Pancreas (tissue), 10 donors: ENCODE measurements at regions not wholly inside any gene's neighbourhood (a gene's known extent, or its start where the extent isn't known, plus 50 kb on each side); places are given as distances from the start of the nearest gene placed in this dataset.

ENCODE experiments used
- ATAC-seq, 4 donors: fragments of 200-7000 bp; cut with Tn5 transposase; one replicate each; pipeline versions ENCODE4 v1.8.0 to v1.9.1; 2020; ENCODE audit warnings: mild to moderate bottlenecking in 4 of 4, moderate library complexity in 4 of 4
- DNase-seq, 6 donors: peaks; one replicate each; pipeline ENCODE4 v3.0.0-alpha.2; 2020
- FAIRE-seq: peaks from 2 replicates; lab custom pipeline; 2012; peaks lifted over from hg19 to GRCh38; lab: Jason Lieb, UNC
- H3K27ac ChIP-seq, 4 donors: fragments of 200-600 bp; sonication (generic); 1 replicate in 3 of 4; 2 replicates in 1 of 4; pipeline versions ENCODE4 v1.5.0 to v1.8.0; 2020
- H3K27me3 ChIP-seq, 4 donors: fragments of 200-600 bp; one replicate each; pipeline ENCODE4 v1.8.0; 2021
- H3K36me3 ChIP-seq, 3 donors: fragments of 200-600 bp; sonication (generic) in 1 of 3; one replicate each; pipeline versions ENCODE4 v1.5.0 to v1.8.0; 2020 to 2021
- H3K4me1 ChIP-seq, 3 donors: fragments of 200-600 bp; one replicate each; pipeline ENCODE4 v1.8.0; 2021
- H3K4me3 ChIP-seq, 4 donors: fragments of 200-600 bp; sonication (generic) in 2 of 4; one replicate each; pipeline versions ENCODE4 v1.5.0 to v1.8.0; 2020 to 2021
- H3K9me3 ChIP-seq, 4 donors: fragments of 200-600 bp; one replicate each; pipeline ENCODE4 v1.8.0; 2021
- WGBS, 2 donors: extraction: QIAGEN DNeasy Blood & Tissue Kit; methylation state at CpG; one replicate each; pipeline ENCODE4 v1.1.7; 2013; 5-methylcytosine and 5-hydroxymethylcytosine counted together
- intact Hi-C, 3 donors: fragments of 100-400 bp; cut with DNase I; formaldehyde crosslinking; loops; one replicate each; pipeline versions ENCODE4 v1.11.1 to v1.14.2; 2022
- TF ChIP-seq, protein P1 (sequence below), 4 donors: fragments of 200-600 bp; sonication (generic) in 3 of 4; IDR thresholded peaks; one replicate each; pipeline versions ENCODE4 v1.5.0 to v1.8.0; 2021; ENCODE audit warnings: antibody characterized with exemption in 4 of 4
- donor health status: healthy with polysubstance abuse.
- donor health status: DM: no; HTN: no; CAD: no; lungs with moderate emphysema.
- donor health status: DM: no; HTN: no; CAD: no.
- donor health status: control.
- donor health status: control.
- donor health status: Bipolar disorder and iron deficiency.
- donor health status: DM: yes; HTN: yes; CAD: no.
- donor health status: DM: no; HTN: no; CAD: no.
- donor health status: DM: no; HTN: no; CAD: no.
- donor health status: DM: yes; HTN: yes; CAD: no.

DNA sequence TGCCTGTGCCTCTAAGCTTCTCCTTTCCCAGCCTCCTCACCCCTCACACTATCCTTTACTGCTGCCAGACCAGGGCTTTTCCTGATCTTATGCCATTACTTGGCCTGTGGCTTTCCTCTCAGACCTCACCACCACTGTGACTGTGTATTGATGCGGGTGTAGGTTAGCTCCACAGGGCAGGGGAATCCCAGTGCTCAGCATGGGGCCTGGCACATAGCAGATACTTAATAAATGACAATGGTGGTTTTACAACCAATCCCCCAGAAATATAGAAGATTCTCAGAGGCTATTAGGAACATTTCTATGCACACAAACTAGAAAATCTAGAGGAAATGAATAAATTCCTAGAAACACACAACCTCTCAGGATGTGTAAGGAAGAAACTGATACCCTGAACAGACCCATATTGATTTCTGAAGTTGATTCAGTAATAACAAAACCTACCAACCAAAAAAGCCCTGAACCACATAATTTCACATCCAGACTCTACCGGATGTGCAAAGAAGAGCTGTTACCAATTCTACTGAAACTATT lies 129.6 kb upstream of the QRFPR start:
- H3K4me3 ChIP-seq: no peak overlapping the region
- WGBS, 2 donors: 61 to 67% methylated on average over 2 of the region's 2 CpGs
- no peaks in the 10 kb centered on the region for H3K9me3 ChIP-seq
- H3K27me3 ChIP-seq: no peaks in the 10 kb centered on the region
- intact Hi-C loops: no loop called here
- TF ChIP-seq, protein P1, sequence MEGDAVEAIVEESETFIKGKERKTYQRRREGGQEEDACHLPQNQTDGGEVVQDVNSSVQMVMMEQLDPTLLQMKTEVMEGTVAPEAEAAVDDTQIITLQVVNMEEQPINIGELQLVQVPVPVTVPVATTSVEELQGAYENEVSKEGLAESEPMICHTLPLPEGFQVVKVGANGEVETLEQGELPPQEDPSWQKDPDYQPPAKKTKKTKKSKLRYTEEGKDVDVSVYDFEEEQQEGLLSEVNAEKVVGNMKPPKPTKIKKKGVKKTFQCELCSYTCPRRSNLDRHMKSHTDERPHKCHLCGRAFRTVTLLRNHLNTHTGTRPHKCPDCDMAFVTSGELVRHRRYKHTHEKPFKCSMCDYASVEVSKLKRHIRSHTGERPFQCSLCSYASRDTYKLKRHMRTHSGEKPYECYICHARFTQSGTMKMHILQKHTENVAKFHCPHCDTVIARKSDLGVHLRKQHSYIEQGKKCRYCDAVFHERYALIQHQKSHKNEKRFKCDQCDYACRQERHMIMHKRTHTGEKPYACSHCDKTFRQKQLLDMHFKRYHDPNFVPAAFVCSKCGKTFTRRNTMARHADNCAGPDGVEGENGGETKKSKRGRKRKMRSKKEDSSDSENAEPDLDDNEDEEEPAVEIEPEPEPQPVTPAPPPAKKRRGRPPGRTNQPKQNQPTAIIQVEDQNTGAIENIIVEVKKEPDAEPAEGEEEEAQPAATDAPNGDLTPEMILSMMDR (IDR thresholded peaks at IDR 0.05): no peak
- no peak for ATAC-seq
- no peak for DNase-seq
- no peak overlapping the region for H3K27ac ChIP-seq
- no peaks in the 10 kb centered on the region for H3K36me3 ChIP-seq
- no peak for FAIRE-seq
- no peaks in the 10 kb centered on the region for H3K4me1 ChIP-seq

- 74 to 83% methylated on average over 4 of the region's 4 CpGs for WGBS, 2 donors
Measured at GRCh38 chr4:121485190-121485804, 104.5 kb upstream of the QRFPR start.

DNA sequence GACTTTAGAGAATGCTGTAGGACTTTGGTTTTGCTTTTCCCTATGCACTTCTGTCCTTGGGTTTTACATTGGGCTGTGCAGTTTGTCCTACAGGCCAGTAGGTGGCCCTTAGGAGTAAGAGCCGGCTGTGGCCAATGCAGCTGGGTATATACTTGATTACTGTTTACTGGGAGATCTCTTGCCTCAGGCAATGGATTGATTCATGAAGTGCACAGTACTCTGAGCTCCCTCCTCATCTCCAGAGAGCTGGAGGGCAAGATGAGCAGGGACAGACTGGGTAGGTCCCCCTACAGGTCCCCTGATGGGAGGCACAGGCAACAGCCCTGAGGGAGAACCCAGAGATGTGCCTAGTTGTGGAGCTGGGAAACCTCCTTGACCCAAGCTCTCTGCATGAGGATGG lies 103.8 kb upstream of the QRFPR start:
- DNase-seq: peak in 1 of 6 donors; percentile 20
- H3K9me3 ChIP-seq: no peaks in the 10 kb centered on the region
- H3K36me3 ChIP-seq: no peaks in the 10 kb centered on the region
- no peak overlapping the region for H3K27ac ChIP-seq
- no peak overlapping the region for H3K4me3 ChIP-seq
- no peak for FAIRE-seq
- H3K4me1 ChIP-seq: no peaks in the 10 kb centered on the region
- 2 to 4% methylated on average over 1 of the region's 1 CpG for WGBS, 2 donors
- TF ChIP-seq, protein P1 (IDR thresholded peaks at IDR 0.05): peak; percentile 17 to 49 (median 36)
- intact Hi-C loops: no loop called here
- ATAC-seq: peak in 3 of 4 donors; percentile 74 to 91 (median 79)
- no peaks in the 10 kb centered on the region for H3K27me3 ChIP-seq

More at GRCh38 chr4:121485190-121485804, 104.5 kb upstream of the QRFPR start:
- TF ChIP-seq, protein P1 (IDR thresholded peaks at IDR 0.05): no peak
- ATAC-seq (no peak), FAIRE-seq (no peak), DNase-seq (peak in 1 of 6 donors; percentile 21)
- no peaks in the 10 kb centered on the region for H3K27me3 ChIP-seq
- H3K36me3 ChIP-seq: no peaks in the 10 kb centered on the region
- no peaks in the 10 kb centered on the region for H3K9me3 ChIP-seq
- H3K4me3 ChIP-seq: no peak overlapping the region
- no peaks in the 10 kb centered on the region for H3K4me1 ChIP-seq
- intact Hi-C loops: no loop called here
- H3K27ac ChIP-seq: no peak overlapping the region

DNA sequence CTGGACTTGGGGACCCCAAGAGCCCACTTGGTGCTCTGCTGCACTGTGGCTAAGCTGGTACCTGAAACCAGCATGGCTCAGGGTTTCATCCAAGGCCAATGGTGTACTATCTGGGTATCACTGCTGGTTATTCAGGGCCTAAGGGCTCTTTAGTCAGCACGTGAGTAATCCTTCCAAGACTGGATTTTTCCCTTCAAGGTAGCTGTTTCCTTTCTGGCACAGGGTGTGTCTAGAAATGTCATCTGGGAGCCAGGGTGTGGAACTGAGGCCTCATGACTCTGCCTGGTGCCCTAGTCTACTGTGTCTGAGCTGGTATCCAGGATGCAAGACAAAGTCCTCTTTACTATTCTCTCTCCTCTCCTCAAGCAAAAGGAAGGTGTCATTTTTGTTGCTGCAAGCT lies 99.0 kb upstream of the QRFPR start:
- no peak overlapping the region for H3K27ac ChIP-seq
- H3K9me3 ChIP-seq: no peaks in the 10 kb centered on the region
- intact Hi-C loops: no loop called here
- DNase-seq: no peak
- H3K4me3 ChIP-seq: no peak overlapping the region
- H3K36me3 ChIP-seq: no peaks in the 10 kb centered on the region
- no peaks in the 10 kb centered on the region for H3K27me3 ChIP-seq
- FAIRE-seq: no peak
- WGBS, 2 donors: 63 to 73% methylated on average over 1 of the region's 1 CpG
- TF ChIP-seq, protein P1 (IDR thresholded peaks at IDR 0.05): no peak
- no peak for ATAC-seq
- H3K4me1 ChIP-seq: no peaks in the 10 kb centered on the region

DNA sequence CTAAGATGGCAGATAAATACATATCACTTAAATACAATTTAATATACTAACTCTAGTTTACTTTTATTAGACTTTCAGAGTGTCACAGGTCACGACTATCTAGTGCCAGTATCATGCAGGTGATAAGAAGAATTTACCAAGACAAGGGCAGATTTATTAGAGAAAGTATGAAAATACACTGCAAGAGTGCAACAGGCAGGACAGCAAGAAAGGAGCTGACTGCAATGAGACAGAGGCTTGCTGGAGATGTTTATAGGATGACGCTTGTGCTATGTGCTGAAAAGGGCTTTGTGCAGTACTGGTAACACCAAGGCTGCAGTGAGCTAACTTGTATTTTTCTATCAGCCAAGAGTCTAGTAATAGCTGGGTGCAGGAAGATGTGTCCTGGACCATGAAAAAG lies 96.7 kb upstream of the QRFPR start:
- Histone ChIP-seq H3K9me3 (no peaks in the 10 kb centered on the region), H3K27ac (no peak overlapping the region), H3K4me3 (no peak overlapping the region), H3K4me1 (no peaks in the 10 kb centered on the region), H3K36me3 (no peaks in the 10 kb centered on the region), H3K27me3 (no peaks in the 10 kb centered on the region)
- FAIRE-seq (no peak), ATAC-seq (no peak), DNase-seq (no peak)
- 64 to 67% methylated on average over 2 of the region's 2 CpGs for WGBS, 2 donors
- intact Hi-C loops: no loop called here
- TF ChIP-seq, protein P1 (IDR thresholded peaks at IDR 0.05): no peak
